Right forelimb (tissue), 1 donor: ENCODE measurements at regions not wholly inside any gene's neighbourhood (a gene's known extent, or its start where the extent isn't known, plus 50 kb on each side); places are given as distances from the start of the nearest gene placed in this dataset.
"Not testable (repeated sequence)": the region's sequence is repeated elsewhere in the genome, so short reads cannot be mapped to it uniquely, and the experiment has no call there.

ENCODE experiments used
- DNase-seq: peaks from one replicate; pipeline ENCODE4 v3.0.0-alpha.2; 2018

DNA sequence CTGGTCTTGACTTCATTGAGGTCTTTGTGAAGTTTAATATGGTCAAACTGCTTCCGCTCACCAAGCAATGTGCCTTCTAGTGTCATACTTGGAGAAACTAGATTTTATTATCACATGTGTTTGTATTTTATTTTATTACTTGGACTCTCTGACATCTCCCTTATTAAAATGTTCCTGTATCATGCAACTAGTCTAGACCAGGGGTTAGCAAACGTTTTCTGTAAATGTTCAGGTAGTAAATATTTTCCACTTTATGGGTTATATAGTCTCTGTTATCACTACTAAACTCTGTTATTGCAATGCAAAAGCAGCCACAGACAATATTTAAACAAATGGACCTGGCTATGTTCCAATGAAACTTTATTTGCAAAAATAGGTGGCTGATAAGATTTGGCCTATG, 443.8 kb downstream of the MID1IP1 start:
- no peak for DNase-seq

DNA sequence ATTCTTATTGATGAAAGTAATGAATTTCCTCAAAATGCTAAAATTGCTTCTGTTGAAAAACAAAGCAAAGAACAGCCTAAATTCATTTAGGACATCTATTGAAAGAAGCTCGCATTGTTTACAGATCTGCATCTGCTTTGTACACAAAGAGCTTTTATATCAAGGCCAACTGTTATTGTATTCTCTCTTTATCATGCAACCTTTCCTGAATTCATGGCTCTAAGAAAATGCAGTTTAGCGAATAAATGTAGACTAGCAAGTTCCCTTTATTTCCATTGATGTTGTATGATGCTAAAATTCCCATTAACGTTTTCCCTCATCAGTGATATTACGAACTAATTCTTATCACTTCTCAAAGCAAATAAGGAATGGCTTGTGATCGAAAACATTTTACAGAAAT, 446.3 kb downstream of the MID1IP1 start:
- no peak for DNase-seq

DNA sequence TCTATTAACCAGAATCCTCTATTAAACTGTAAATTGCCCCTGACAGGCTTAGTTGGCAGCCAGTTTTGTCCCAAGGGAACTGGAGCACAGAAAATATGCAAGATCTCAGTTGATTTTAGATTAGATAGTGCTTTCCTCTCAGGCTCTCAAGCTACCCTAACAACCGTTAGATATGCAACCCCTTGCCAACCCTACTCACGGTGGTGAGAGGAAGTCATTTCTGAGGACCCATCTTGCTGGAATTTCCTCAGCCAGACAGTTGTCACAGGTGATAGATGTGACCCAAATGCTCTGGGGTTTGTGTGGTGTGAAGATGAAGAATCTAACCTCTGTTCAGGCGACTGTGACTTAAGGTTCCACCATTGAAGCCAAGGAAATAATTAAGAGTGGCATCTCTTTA, 447.1 kb downstream of the MID1IP1 start:
- no peak for DNase-seq

DNA sequence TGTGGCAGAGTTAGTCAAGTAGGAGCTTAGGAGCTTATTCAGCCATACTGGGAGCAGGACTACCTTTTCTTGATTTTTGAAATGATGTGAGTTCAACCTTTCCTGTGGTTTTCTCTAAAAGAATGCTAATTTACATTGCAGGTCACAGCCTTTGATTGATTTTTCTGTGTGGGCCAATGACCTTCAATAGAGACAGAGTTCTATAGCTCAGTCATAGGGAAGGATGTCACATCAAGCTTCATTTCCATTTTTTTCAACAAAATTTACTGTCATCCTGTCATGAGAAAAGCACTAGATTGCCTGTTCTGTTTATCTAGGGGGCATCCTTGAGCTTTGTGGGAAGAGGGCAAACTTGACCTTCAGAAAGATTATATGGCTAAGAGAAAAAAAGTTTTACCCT, 448.7 kb downstream of the MID1IP1 start:
- DNase-seq = no peak

DNA sequence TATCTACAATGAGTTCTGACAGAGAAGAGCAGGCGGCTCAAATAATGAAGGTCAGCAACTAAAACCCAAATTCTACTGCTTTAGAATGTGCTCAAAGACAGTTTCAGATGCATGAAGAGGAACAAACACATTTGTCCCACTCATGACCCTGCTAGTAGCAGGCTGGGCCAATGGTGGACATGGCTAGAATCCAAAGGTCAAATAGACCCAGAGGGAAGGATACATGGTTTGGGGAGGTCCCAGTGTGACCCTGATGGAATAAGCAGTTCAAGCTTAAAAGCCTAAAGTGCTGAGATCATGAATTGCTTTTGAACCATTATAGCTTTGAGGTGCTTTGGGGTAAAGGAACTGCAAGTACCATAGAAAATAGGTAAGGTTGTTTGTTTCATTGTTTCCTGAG, 450.7 kb downstream of the MID1IP1 start:
- no peak for DNase-seq

DNA sequence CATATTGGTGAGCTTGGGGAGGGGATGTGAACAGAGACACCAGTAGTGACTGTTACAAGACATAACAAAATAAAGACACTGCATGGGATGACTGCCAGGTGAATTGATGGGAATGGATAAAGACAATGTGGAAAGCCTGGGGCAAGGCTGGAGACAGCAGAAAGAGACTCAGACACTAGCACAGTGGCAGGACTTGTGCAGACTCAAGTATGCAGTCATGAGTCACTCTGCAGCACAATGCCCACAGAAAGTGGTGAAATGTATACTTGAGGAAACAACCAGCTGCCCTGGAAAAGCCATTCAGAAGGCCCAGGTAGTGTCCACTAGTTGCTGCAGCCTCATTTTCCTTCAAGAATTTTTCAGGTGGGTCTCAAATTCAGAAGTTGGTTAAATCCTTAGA, 452.3 kb downstream of the MID1IP1 start:
- no peak for DNase-seq

DNA sequence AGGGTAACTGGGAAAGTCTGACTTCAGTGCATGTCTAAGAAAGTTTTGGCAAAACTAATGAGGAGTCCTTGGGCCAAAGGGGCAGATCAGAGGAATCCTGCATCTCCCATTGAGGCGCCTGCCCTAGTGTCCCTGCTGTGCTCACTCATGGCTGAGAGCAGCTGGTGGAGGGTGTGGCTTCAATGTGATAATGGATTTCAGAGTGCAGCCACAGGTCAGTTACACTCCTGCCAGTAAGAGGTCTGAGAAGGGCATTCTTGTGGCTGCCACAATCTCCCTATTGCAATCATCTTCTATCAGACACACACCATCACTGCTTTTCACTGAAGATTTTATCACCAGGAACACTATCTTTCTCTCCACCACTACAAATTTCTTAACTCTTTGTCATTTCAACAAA, 457.1 kb downstream of the MID1IP1 start:
- no peak for DNase-seq

DNA sequence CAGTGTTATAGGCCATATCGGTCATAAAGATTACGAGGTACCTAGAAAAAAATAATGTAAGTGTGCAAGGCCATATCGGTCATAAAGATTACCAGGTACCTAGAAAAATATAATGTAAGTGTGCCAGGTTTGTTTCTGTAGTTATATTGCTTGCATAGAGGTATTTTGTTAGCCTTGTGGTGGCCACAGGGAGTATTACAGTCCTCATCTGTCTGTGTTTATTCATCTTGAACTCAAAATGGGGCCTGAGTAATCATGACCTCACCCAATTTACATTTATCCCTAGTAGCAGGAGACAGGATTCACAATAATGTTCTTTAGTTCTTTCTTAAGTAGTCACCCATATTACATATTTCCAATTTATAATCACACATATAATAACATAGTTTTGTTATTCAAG, 459.7 kb downstream of the MID1IP1 start:
- DNase-seq = no peak

DNA sequence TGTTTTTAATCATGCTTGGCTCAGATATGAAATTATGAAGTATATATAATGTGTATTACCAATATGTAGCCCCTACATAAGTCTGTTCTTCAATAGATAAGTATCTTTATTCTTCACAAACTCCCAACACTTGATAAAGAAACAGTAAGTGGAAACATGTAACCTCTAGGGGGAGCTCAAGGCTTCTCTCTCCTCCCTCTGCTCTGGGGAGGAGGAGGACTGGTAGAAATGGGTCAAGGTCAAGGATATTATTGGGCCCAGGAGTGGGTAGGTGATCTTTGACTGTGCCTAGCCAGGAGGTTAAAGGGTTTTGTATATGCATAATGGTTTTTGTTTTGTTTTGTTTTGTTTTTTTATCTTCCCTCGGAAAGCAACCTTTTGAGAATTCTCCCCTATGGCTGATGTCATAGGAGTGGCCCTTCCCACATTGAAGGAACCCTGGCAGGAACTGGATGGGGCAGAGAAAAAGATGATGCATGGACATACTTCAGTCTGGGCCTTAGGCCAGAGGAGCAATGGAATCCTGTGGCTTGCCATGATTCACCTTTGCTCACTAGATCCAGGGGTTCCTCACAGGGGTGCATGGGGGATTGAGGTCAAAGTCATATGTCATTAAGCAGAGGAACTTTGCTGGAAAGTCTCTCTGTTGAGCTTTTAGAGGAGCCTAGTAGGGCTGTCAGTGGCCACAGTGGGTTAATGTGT, 460.3 kb downstream of the MID1IP1 start:
- no peak for DNase-seq

DNA sequence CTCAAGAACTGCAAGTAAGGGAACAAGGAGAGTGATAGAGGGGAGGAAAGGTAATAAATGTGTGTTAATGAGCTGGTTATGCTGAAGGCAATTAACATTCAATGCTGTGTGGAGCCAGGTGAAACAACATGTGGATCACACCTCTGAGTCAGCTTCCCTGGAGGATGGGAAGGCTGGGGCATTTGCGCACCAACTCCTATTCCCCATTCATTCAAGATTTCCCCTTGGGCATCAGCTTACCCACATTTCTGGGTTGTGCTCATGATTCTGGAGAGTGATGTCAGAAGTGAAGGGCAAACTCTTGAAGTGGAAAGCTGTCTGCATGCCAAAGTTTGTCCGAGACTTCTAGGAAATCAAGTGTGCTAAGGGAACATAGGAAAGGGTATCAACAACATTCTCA, 461.4 kb downstream of the MID1IP1 start:
- no peak for DNase-seq

DNA sequence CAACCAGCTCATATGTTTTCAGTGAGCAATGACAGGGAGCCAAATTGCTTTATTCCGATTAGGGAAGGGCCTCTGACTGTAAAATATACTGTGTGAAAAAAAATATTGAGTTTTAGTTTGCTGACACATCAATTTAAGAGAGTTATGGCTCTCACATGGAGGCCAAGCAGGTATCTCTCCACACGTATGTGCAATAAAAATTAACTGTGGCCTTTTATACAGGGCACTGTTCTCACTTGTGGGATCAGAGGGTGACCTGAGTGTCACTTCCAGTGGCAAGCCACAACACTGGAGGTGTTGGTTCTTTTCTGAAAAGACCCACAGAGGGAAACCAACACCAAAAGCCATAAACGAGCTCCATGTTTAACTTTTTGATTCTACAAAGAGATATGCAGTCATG, 462.8 kb downstream of the MID1IP1 start:
- no peak for DNase-seq

DNA sequence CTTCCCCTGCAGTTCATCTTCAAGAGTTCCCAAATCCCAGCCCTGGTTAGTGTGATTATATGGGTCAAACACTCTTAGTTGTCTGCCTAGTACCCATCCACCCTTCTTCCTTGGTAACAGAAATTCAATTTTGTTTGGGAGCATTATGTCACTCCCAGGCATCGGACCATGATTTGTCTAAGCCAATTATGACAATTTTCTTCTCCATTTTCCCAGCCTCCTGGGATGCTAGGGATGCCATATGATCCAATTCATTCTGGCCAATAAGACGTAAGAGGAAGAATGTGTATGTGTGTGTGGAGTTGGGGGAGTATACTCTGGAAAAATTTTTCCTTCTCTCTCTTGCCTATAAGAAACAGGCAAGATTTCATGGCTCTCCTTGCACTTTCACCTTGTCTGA, 465.9 kb downstream of the MID1IP1 start:
- no peak for DNase-seq

DNA sequence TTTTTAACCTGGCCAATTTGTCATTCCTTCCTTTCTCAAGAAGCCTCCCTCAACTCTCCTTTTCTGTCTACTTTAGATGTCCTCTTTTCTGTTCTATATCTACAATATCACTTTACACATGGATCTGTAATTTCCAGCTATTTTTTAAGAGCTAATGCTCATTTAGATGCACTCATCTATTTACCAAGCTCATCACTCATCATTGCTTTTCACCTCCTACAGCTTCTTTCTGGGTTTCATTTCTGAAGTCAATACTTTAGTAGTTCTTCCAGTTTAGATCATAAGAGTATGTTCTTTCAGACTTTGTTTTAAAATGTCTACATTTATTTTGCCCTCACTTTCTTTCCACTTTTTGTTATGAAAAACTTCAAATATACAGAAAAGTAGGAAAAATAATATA, 466.9 kb downstream of the MID1IP1 start:
- DNase-seq = no peak

DNA sequence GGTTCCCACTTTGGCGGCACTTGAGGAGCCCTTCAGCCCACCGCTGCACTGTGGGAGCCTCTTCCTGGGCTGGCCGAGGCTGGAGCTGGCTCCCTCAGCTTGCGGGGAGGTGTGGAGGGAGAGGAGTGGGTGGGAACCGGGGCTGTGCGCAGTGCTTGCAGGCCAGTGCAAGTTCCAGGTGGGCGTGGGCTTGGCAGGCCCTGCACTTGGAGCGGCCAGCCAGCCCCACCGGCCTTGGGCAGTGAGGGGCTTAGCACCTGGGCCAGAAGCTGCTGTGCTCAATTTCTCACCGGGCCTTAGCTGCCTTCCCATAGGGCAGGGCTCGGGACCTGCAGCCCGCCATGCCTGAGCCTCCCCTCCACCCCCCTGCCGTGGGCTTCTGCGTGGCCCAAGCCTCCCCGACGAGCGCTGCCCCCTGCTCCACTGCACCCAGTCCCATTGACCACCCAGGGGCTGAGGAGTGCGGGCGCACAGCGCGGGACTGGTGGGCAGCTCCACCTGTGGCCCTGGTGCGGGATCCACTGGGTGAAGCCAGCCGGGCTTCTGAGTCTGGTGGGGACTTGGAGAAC, 474.3 kb downstream of the MID1IP1 start:
- DNase-seq = no peak

DNA sequence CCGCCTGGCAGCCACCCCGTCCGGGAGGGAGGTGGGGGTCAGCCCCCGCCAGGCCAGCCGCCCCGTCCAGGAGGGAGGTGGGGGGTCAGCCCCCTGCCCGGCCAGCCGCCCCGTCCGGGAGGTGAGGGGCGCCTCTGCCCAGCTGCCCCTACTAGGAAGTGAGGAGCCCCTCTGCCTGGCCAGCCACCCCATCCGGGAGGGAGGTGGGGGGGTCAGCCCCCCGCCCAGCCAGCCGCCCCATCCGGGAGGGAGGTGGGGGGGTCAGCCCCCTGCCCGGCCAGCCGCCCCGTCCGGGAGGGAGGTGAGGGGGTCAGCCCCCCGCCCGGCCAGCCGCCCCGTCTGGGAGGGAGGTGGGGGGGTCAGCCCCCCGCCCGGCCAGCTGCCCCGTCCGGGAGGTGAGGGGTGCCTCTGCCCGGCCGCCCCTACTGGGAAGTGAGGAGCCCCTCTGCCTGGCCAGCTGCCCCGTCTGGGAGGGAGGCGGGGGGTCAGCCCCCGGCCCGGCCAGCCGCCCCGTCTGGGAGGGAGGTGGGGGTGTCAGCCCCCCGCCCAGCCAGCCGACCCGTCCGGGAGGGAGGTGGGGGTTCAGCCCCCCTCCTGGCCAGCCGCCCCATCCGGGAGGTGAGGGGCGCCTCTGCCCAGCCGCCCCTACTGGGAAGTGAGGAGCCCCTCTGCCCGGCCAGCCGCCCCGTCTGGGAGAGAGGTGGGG, 476.6 kb downstream of the MID1IP1 start:
- not testable (repeated sequence) for DNase-seq

DNA sequence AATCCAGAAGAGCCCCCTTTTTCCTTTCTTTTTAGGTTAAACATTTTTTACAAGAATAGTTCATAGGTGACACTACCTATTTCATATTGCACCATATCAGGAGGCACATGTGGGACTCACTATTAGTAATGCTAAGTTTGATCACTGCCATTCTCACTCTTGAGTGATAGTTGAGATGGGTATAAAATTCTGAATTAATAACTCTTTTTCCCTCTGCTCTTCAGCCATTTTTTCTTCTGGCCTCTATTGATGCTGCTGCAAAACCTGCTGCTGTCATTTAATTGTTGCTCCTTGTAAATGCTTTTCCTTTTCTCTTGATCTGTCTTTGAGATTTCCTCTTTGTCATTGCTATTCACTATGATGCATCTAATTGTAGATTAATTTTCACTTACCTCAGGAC, 482.0 kb downstream of the MID1IP1 start:
- no peak for DNase-seq

DNA sequence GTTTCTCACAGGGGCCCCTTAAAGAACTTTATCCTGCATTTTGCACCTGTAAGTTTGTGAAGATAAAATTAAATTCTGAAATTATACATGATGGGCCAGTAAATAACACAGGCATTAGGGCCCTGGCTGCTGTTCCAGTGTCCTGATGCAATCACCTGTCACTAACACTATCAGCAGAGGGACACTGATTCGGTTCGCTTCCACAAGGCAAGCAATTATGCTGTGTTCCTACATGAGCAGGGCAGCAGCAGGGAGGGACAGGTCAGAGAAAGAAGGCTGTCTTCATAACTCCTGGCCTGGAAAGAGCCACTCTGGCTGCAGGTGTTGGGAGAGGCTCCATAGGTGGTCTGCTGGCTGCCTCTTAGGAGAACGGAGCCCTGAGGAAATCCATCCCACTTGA, 487.3 kb downstream of the MID1IP1 start:
- no peak for DNase-seq

DNA sequence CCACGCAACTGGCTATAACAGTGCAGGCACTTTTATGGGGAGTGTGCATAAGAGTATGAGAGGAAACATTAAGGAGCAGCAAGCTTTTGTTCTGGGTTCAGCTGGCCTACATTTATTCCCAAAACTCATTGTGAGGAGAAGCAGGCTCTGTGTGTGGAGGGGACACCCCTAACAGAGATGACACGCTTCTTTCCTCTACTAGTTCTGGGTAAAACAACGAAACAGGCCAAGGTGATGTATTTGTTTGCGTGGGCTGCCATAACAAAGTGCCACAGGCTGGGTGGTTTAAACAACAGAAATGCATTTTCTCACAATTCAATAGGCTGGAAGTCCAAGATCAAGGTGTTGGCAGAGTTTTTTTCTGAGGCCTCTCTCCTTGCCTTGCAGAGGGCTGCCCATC, 488.6 kb downstream of the MID1IP1 start:
- DNase-seq = no peak

DNA sequence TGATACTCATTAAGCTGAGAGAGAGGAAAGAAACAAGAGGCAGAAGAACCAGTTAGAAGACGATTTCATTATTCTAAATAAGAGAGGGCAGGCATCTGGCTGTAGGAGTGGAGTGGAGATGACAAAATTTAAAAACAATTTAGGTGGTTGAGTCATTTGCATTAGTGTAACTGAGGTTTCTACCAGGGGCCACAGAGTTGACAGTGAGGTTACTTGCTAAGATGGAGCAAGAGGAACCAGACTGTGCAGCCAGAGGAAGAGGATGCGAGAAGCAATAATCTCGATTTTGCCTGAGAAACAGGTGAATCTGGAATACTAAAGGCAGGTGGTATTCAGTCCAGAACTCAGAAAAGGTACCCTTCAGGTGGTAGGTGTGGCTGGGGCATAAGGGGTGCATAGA, 491.9 kb downstream of the MID1IP1 start:
- no peak for DNase-seq

DNA sequence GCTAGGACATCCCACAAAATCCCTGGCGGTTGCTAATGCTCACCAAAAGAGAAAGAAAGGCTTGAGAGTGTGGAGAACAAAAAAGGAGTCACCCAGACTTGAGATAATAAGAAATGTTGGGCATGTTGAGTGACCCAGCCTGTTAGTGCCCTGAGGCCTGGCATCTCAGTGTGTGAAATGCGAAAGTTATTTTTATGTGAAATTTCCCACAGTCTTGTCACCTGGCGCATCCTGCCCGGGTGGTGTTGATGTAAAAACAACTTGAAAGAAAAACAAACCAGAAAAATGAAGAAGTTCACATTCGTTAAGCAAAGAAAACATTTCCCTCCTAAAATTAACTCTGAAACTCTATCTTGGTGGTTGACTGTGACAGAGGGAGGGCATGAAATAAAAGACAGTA, 495.2 kb downstream of the MID1IP1 start:
- no peak for DNase-seq

DNA sequence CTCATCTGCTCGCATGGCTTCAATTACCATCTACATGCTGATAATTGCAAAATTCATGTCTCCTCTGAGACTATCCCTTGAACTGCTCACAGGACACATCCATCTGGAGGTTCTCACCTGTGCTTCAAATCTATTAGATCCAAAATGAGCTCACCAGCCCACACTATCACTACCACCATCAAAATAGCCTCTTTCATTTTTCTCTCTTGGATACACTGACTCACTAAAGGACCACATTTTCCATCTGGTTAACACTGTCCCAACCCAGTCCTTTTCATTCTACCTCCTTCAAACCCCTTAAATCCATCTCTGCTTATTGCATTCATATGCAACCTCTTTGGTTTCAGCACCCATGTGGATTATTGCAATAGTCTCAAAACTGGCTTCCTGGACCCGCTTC, 497.6 kb downstream of the MID1IP1 start:
- DNase-seq = no peak

DNA sequence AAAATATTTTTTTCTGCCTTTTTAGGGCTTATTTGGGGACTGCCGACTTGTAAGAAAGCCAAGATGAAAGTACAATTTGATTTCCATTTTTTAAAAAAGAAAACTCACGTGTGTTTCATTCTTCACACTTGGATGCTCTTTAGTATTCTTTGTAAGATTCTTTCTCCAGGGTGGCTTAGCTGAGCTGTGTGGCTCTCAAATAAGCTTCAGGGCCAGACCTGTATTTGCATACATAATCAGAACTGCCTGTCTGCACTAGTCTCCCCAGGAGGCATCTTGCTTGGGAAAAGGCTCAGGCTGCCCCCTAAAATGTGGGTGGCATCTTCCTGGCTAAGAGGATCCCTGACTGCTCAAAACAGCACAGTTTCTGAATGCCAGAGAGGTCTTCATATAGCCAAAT, 498.4 kb downstream of the MID1IP1 start:
- no peak for DNase-seq

DNA sequence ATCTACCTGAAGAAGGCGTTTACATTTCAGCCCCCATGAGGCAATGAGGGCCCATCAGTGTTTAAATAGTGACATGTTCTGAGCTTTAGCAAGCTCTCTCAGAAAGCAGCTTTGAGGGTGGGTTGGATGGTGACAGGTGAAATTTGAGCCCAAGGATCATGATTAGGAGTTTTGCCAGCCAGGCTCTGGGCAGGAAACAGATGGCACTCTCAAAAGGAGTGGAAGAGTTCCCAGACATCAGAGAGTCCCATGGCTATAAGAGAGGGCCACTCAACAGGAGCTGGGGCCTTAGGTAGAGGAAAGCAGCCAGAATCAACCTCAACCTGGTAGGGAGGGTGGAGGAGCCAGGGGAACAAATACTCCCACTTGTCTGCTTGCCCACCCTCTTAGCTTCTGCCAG, 499.8 kb downstream of the MID1IP1 start:
- no peak for DNase-seq

DNA sequence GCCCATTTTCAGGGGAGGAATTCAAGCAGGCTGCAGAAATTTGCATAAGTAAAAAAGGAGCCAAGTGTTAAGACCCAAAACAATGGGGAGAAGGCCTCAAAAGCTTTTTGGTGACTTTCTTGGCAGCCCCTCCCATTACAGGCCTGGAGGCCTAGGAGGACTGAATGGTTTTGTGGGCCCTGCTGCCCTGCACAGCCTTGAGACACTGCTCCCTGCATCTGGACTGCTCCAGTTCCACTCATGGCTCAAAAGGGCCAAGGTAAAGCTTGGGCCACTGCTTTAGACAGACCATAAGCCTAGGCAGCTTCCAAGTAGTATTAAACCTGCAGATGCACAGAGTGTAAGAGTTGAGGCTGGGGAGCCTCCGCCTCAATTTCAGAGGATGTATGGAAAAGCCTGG, 501.6 kb downstream of the MID1IP1 start:
- DNase-seq = no peak

DNA sequence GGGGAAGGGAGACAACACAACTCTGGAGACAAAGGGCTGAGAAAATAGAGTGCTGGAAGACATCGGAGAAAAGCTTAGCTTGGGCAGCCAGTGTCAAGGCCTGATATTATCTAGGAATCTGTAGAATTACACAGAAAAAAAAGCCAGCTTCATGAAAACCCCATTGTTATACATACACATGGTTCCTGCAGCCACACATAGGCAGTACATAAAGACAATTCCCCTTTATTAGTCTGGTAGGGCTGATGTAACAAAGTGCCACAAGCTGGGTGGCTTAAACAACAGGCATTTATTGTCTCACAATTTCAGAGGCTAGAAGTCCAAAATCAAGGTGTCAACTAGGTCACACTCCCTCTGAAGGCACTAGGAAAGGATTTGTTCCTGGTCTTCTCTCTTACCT, 503.5 kb downstream of the MID1IP1 start:
- no peak for DNase-seq
